NT2/D1 (cell line): ENCODE measurements at regions not wholly inside any gene's neighbourhood (a gene's known extent, or its start where the extent isn't known, plus 50 kb on each side); places are given as distances from the start of the nearest gene placed in this dataset.

Experiments
- SUZ12 ChIP-seq: IDR thresholded peaks from 2 replicates; pipeline ENCODE4 v1.6.1; 2011; ENCODE audit not compliant: insufficient read length, insufficient read depth; ENCODE audit errors: extremely low read depth
- YY1 ChIP-seq: IDR thresholded peaks from 2 replicates; pipeline ENCODE4 v1.6.1; 2011; ENCODE audit not compliant: insufficient read length, insufficient read depth
- ZNF274 ChIP-seq: IDR thresholded peaks from 2 replicates; pipeline ENCODE4 v1.6.1; 2011; ENCODE audit warnings: mild to moderate bottlenecking, low read depth, low read length

- TF ChIP-seq ZNF274 (no peak), YY1 (no peak), SUZ12 (no peak)
Measured at GRCh38 chr19:20259615-20260014, 92.6 kb downstream of the ZNF486 start.
